Endothelial cell of umbilical vein (primary cell): ENCODE measurements at regions not wholly inside any gene's neighbourhood (a gene's known extent, or its start where the extent isn't known, plus 50 kb on each side); places are given as distances from the start of the nearest gene placed in this dataset.

Source experiments
- BruUV-seq: library from RNA; stranded (reverse); fragments of 400-500 nt; replicated peaks from 2 replicates; lab custom pipeline; 2021; lab: Mats Ljungman, UMichigan
- CTCF ChIA-PET: fragments of 300-600, 350-600 bp; sonication (Branson Sonifier 250); formaldehyde crosslinking; loops from one replicate; lab custom pipeline; 2021; ENCODE audit warnings: antibody characterized with exemption, inconsistent platforms; lab: Charles Lee
- POLR2A ChIA-PET: fragments of 300-600, 350-600 bp; sonication (Branson Sonifier 250); formaldehyde crosslinking; loops from one replicate; lab custom pipeline; 2021; ENCODE audit warnings: antibody characterized with exemption, inconsistent platforms; lab: Charles Lee
- DNase-seq: peaks from one replicate; pipeline ENCODE4 v3.0.0-alpha.2; 2011; ENCODE audit warnings: low read depth, low spot score
- FAIRE-seq: peaks from 2 replicates; lab custom pipeline; 2011; peaks lifted over from hg19 to GRCh38; lab: Jason Lieb, UNC
- H2AFZ ChIP-seq: 2 replicates; pipeline ENCODE4 v1.6.0; 2012; ENCODE audit warnings: low read depth, low read length, control low read depth, inconsistent platforms
- H3K27ac ChIP-seq: 2 replicates; pipeline ENCODE4 v1.5.1; 2011; ENCODE audit warnings: low read depth, mild to moderate bottlenecking, control low read depth, low read length, moderate library complexity; ENCODE audit not compliant: insufficient read depth
- H3K27me3 ChIP-seq, 2 experiments: 2 replicates each; pipeline versions ENCODE4 v1.6.0 to v1.6.1; 2011; ENCODE audit warnings: low read length in 2 of 2, mixed read lengths in 1 of 2; ENCODE audit not compliant: control insufficient read depth in 2 of 2, insufficient read depth in 2 of 2
- H3K36me3 ChIP-seq, 2 experiments: 2 replicates in 1 of 2; 3 replicates in 1 of 2; pipeline ENCODE4 v1.5.1; 2011; ENCODE audit warnings: low read length in 2 of 2, mild to moderate bottlenecking in 1 of 2, moderate library complexity in 1 of 2; ENCODE audit not compliant: control insufficient read depth in 2 of 2, insufficient read depth in 2 of 2; ENCODE audit errors: extremely low read depth in 1 of 2
- H3K4me1 ChIP-seq: 3 replicates; pipeline ENCODE4 v1.5.1; 2011; ENCODE audit warnings: mild to moderate bottlenecking, low read length; ENCODE audit not compliant: control insufficient read depth, insufficient read depth; ENCODE audit errors: extremely low read depth
- H3K4me2 ChIP-seq: 2 replicates; pipeline ENCODE4 v1.6.1; 2011; ENCODE audit warnings: low read length, control low read depth, mixed read lengths; ENCODE audit not compliant: insufficient read depth
- H3K4me3 ChIP-seq, 3 experiments: fragments of 200-600 bp in 1 of 3; sonication (generic), shearing (Covaris generic) in 1 of 3; replicated peaks in 1 of 3; 2 replicates each; pipeline ENCODE4 v1.5.1; 2011 to 2016; ENCODE audit warnings: control low read depth in 3 of 3, low read length in 3 of 3, mild to moderate bottlenecking in 2 of 3, inconsistent platforms in 1 of 3, low read depth in 1 of 3, moderate library complexity in 1 of 3; ENCODE audit not compliant: insufficient read depth in 1 of 3
- H3K79me2 ChIP-seq: 2 replicates; pipeline ENCODE4 v1.6.0; 2012; ENCODE audit warnings: low read length, inconsistent platforms; ENCODE audit not compliant: control insufficient read depth, insufficient read depth
- H3K9ac ChIP-seq: replicated peaks from 2 replicates; pipeline ENCODE3; 2011; ENCODE audit warnings: low read length, control low read depth; ENCODE audit not compliant: insufficient read depth; ENCODE audit errors: extremely low read depth
- H3K9me1 ChIP-seq: replicated peaks from 3 replicates; pipeline ENCODE4 v1.6.0; 2011; ENCODE audit warnings: mild to moderate bottlenecking, low read length; ENCODE audit not compliant: control insufficient read depth, insufficient read depth; ENCODE audit errors: extremely low read depth
- H3K9me3 ChIP-seq: replicated peaks from 2 replicates; pipeline ENCODE4 v1.5.1; 2012; ENCODE audit warnings: low read length, inconsistent platforms; ENCODE audit not compliant: control insufficient read depth, insufficient read depth
- H4K20me1 ChIP-seq: replicated peaks from 2 replicates; pipeline ENCODE3; 2011; ENCODE audit warnings: mild to moderate bottlenecking, low read length; ENCODE audit not compliant: control insufficient read depth, insufficient read depth; ENCODE audit errors: extremely low read depth
- CTCF ChIP-seq, 2 donors: IDR thresholded peaks; 1 replicate in 1 of 2; 2 replicates in 1 of 2; pipeline ENCODE4 v1.5.1; 2011; ENCODE audit warnings: low read length in 2 of 2, mild to moderate bottlenecking in 2 of 2, moderate library complexity in 2 of 2, control low read depth in 1 of 2, inconsistent platforms in 1 of 2, low read depth in 1 of 2; ENCODE audit not compliant: insufficient read depth in 1 of 2; ENCODE audit errors: extremely low read depth in 1 of 2
- EZH2 ChIP-seq: IDR thresholded peaks from 2 replicates; pipeline ENCODE4 v1.6.1; 2012; ENCODE audit warnings: borderline replicate concordance, low read depth, mild to moderate bottlenecking, moderate library complexity, low read length, inconsistent platforms; ENCODE audit not compliant: severe bottlenecking
- FOS ChIP-seq: IDR thresholded peaks from 2 replicates; pipeline ENCODE4 v1.6.1; 2011; ENCODE audit warnings: mild to moderate bottlenecking, low read length, moderate library complexity, borderline replicate concordance; ENCODE audit not compliant: insufficient read depth
- GATA2 ChIP-seq: IDR thresholded peaks from 2 replicates; pipeline ENCODE4 v1.7.0; 2011; ENCODE audit warnings: low read depth, mild to moderate bottlenecking, moderate library complexity, mixed read lengths, low read length; ENCODE audit not compliant: insufficient read length, insufficient read depth
- JUN ChIP-seq: IDR thresholded peaks from 2 replicates; pipeline ENCODE4 v1.6.1; 2011; ENCODE audit warnings: borderline replicate concordance, low read depth; ENCODE audit not compliant: insufficient read length, insufficient read depth
- MYC ChIP-seq: IDR thresholded peaks from one replicate; pipeline ENCODE4 v1.6.1; 2011; ENCODE audit warnings: mild to moderate bottlenecking, low read depth, low read length
- POLR2A ChIP-seq: IDR thresholded peaks from 2 replicates; pipeline ENCODE4 v1.6.1; 2012; ENCODE audit warnings: low read depth, mild to moderate bottlenecking, control low read depth, low read length
- POLR2AphosphoS5 ChIP-seq: IDR thresholded peaks from 2 replicates; pipeline ENCODE4 v1.6.1; 2012; ENCODE audit warnings: low read depth, mild to moderate bottlenecking, control low read depth, low read length, moderate library complexity; ENCODE audit not compliant: insufficient read depth
- dilution Hi-C: fragments of 300-500 bp; cut with MboI; formaldehyde crosslinking; loops from one replicate; pipeline ENCODE4 v1.15.0; 2019; ENCODE audit warnings: low sequenced_read_pairs; ENCODE audit not compliant: extremely low pct_ligation_motif_present
- intact Hi-C: fragments of 100-400 bp; cut with micrococcal nuclease; formaldehyde crosslinking; loops from one replicate; pipeline ENCODE4 v1.10.0; 2022
- TF ChIP-seq, protein P1 (sequence below): IDR thresholded peaks from 2 replicates; pipeline ENCODE4 v1.6.1; 2011; ENCODE audit not compliant: insufficient read depth, insufficient read length

DNA sequence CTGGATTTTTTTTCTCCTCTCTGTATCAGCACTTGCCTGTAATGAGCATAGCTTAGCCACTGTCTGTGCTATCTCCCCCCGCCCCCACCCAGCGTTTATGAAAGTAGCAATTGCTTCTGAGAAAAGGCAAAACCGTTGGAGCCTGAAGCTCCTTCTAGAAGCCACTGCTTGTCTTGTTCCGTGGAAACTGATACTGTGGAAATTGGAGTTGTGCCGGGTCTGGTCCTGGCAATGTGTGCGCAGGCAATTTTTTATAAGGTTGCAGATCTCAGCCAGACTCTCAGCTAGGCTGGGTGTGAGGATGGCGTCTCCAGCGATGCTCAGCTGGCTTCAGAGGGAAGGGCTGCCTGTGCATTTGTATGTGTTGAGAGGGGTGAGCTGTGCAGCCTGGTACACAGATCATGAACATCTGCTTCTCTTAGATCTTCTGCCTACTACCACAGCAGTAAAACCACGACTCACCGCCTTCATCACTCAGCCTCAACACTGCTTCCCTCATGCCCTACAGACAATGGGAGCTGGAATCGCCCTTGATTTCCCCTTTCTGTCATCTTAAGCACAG is 72.4 kb upstream of the GTSF1L start:
- FAIRE-seq (no peak), DNase-seq (no peak)
- H3K9me1 ChIP-seq = no peaks in the 10 kb centered on the region
- H3K9me3 ChIP-seq = no peaks in the 10 kb centered on the region
- H3K4me2 ChIP-seq = no peak overlapping the region
- dilution Hi-C loops = no loop called here
- no peaks in the 10 kb centered on the region for H4K20me1 ChIP-seq
- ChIA-PET POLR2A (no interaction called here), CTCF (no interaction called here)
- no peaks in the 10 kb centered on the region for H3K79me2 ChIP-seq
- no peak overlapping the region for H2AFZ ChIP-seq
- H3K36me3 ChIP-seq = no peaks in the 10 kb centered on the region
- no peak overlapping the region for H3K4me3 ChIP-seq
- no peaks in the 10 kb centered on the region for H3K4me1 ChIP-seq
- H3K9ac ChIP-seq = no peak overlapping the region
- peaks cover 0 to 4% of the 10 kb centered on the region in 2 experiments for H3K27me3 ChIP-seq
- H3K27ac ChIP-seq = no peak overlapping the region
- TF ChIP-seq POLR2AphosphoS5 (no peak), GATA2 (no peak), MYC (no peak)
- BruUV-seq = no TSS peak
- intact Hi-C loops = no loop called here

DNA sequence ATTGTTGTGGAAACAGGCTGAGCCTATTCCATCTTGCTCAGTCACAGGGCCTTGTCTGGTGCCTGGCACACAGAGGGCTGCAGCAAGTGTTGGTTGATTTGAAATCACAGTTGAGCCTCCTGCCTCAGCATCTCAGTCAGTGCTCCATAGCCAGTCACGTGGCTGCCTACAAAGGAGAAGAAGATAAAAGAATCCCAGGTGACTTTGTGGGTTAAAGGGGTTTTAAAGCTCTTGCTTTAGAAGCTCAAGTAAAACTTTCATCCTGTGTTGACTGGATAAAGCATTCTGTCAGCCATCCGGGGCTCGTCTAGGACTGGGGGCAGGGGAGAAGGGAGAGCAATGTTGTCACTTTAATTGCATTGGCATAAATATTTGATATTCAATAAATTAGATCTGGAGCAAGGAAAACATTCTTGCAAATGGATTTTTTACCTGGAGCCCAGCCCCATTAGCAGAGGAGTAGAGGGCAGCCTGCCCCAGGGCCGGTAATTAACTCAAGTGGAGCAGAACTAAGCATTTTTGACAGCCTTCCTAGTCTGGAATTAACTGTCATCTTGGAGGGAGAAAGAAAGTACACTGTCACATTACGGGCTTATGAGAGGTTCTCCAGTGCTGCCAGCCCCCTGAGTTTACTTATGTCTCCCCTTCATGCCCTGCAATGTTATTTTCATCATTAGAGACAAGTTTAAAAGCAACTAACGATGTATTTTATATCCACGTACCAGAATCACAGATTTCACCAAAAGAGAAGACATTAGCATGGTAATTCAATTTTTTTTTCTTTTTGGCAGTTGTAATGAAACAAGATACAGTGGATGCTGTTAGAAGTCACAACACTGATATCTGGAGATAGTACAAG is 71.7 kb upstream of the GTSF1L start:
- POLR2A ChIA-PET = no interaction called here
- Histone ChIP-seq H3K27ac (no peak overlapping the region), H3K9ac (no peak overlapping the region), H3K4me1 (no peaks in the 10 kb centered on the region), H3K9me1 (no peaks in the 10 kb centered on the region), H3K36me3 (no peaks in the 10 kb centered on the region), H2AFZ (no peak overlapping the region), H3K9me3 (no peaks in the 10 kb centered on the region), H3K27me3 (peaks cover 0 to 5% of the 10 kb centered on the region in 2 experiments), H4K20me1 (no peaks in the 10 kb centered on the region), H3K4me2 (no peak overlapping the region), H3K4me3 (no peak overlapping the region), H3K79me2 (no peaks in the 10 kb centered on the region)
- no TSS peak for BruUV-seq
- dilution Hi-C loops = no loop called here
- CTCF ChIA-PET = no interaction called here
- DNase-seq = no peak
- no peak for TF ChIP-seq FOS
- TF ChIP-seq POLR2AphosphoS5 = no peak
- no peak for TF ChIP-seq JUN
- no peak for TF ChIP-seq EZH2
- TF ChIP-seq, protein P1, sequence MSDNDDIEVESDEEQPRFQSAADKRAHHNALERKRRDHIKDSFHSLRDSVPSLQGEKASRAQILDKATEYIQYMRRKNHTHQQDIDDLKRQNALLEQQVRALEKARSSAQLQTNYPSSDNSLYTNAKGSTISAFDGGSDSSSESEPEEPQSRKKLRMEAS = no peak
- no peak for TF ChIP-seq POLR2A
- TF ChIP-seq CTCF (IDR thresholded peaks at IDR 0.05; ENCODE audit: extremely low read depth in 1 of 2, insufficient read depth in 1 of 2, low read depth in 1 of 2, low read length in 2 of 2) = no peak
- no peak for TF ChIP-seq GATA2
- no peak for TF ChIP-seq MYC
- intact Hi-C loops = no loop called here
- no peak for FAIRE-seq
